Mucosa of gallbladder (tissue), 1 donor: ENCODE measurements at regions not wholly inside any gene's neighbourhood (a gene's known extent, or its start where the extent isn't known, plus 50 kb on each side); places are given as distances from the start of the nearest gene placed in this dataset.
"Not testable (repeated sequence)": the region's sequence is repeated elsewhere in the genome, so short reads cannot be mapped to it uniquely, and the experiment has no call there.

Experiments used
- DNase-seq: peaks from one replicate; pipeline ENCODE4 v3.0.0-alpha.2; 2020; ENCODE audit warnings: low spot score
- donor health status: DM: no; HTN: no; CAD: no.

- no peak for DNase-seq
Measured at GRCh38 chr7:13715534-13715933, 273.9 kb downstream of the ETV1 start.

GRCh38 chr7:13717031-13717430 lies 272.4 kb downstream of the ETV1 start:
- DNase-seq, result no peak

- DNase-seq, result no peak
Measured at GRCh38 chr7:13724191-13724976, 265.1 kb downstream of the ETV1 start.

GRCh38 chr7:13724977-13725566 lies 264.4 kb downstream of the ETV1 start:
- DNase-seq, result no peak

GRCh38 chr7:13725591-13725990 lies 263.9 kb downstream of the ETV1 start:
- DNase-seq, result no peak

GRCh38 chr7:13727279-13727678 lies 262.2 kb downstream of the ETV1 start:
- DNase-seq, result no peak

GRCh38 chr7:13727751-13728150 lies 261.7 kb downstream of the ETV1 start:
- no peak for DNase-seq

- DNase-seq, result not testable (repeated sequence)
Measured at GRCh38 chr7:13728430-13728829, 261.0 kb downstream of the ETV1 start.

GRCh38 chr7:13731643-13732042 lies 257.8 kb downstream of the ETV1 start:
- DNase-seq, result no peak

- no peak for DNase-seq
Measured at GRCh38 chr7:13737563-13737962, 251.9 kb downstream of the ETV1 start.

- no peak for DNase-seq
Measured at GRCh38 chr7:13742126-13742525, 247.3 kb downstream of the ETV1 start.

GRCh38 chr7:13742811-13743210 lies 246.7 kb downstream of the ETV1 start:
- DNase-seq, result peak; percentile 37

- no peak for DNase-seq
Measured at GRCh38 chr7:13743226-13743625, 246.2 kb downstream of the ETV1 start.

- DNase-seq, result no peak
Measured at GRCh38 chr7:13745530-13745929, 243.9 kb downstream of the ETV1 start.

GRCh38 chr7:13748998-13749397 lies 240.5 kb downstream of the ETV1 start:
- no peak for DNase-seq

- no peak for DNase-seq
Measured at GRCh38 chr7:13749636-13750035, 239.8 kb downstream of the ETV1 start.

- no peak for DNase-seq
Measured at GRCh38 chr7:13751766-13752165, 237.7 kb downstream of the ETV1 start.

GRCh38 chr7:13757841-13758240 lies 231.6 kb downstream of the ETV1 start:
- DNase-seq, result no peak

GRCh38 chr7:13765853-13766252 lies 223.6 kb downstream of the ETV1 start:
- DNase-seq, result not testable (repeated sequence)

- no peak for DNase-seq
Measured at GRCh38 chr7:13770305-13770704, 219.2 kb downstream of the ETV1 start.

- no peak for DNase-seq
Measured at GRCh38 chr7:13774976-13775375, 214.5 kb downstream of the ETV1 start.

- DNase-seq, result no peak
Measured at GRCh38 chr7:13777242-13777641, 212.2 kb downstream of the ETV1 start.

GRCh38 chr7:13778967-13779366 lies 210.5 kb downstream of the ETV1 start:
- DNase-seq, result no peak

GRCh38 chr7:13790611-13791010 lies 198.9 kb downstream of the ETV1 start:
- no peak for DNase-seq
